ENCODE measurements at regions not wholly inside any gene's neighbourhood (a gene's known extent, or its start where the extent isn't known, plus 50 kb on each side); places are given as distances from the start of the nearest gene placed in this dataset.

DNA sequence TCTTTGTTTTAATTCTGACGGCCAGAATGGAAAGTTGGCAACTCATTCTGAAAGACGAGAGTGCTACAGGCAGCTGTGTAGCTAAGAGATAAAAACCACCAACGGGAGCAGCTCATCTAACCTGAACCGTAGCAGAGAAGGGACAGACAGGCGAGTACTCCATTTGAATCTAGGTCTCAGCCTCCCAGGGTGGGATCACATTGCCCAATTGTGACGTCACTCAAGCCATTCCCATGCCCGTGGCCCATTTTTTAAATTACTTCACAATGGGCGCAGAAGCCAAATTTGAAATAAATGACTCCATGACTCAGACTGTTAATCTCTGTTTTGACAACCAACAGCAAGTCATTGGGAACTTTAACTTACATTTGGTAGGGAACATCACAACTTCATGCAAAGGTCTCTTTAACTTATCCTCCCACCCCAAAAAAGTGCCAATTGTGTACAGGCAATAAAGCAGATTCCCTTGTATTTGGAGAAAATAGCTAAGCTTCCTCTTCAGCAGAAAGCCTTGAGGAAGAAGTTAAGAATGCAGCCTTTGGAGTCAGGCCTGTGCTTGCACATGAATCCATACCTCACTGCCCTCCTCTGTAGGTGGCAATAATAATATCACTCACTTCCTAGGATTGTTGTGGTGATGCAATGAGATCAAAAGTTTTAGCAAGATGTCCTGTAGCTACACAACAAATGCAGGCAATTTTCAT lies 93.2 kb upstream of the KIF5B start:
- no peak for DNase-seq (ENCODE audit: low read depth)
- no peak overlapping the region for H3K4me3 ChIP-seq (ENCODE audit: low read depth, low read length)
- TF ChIP-seq, protein P1, sequence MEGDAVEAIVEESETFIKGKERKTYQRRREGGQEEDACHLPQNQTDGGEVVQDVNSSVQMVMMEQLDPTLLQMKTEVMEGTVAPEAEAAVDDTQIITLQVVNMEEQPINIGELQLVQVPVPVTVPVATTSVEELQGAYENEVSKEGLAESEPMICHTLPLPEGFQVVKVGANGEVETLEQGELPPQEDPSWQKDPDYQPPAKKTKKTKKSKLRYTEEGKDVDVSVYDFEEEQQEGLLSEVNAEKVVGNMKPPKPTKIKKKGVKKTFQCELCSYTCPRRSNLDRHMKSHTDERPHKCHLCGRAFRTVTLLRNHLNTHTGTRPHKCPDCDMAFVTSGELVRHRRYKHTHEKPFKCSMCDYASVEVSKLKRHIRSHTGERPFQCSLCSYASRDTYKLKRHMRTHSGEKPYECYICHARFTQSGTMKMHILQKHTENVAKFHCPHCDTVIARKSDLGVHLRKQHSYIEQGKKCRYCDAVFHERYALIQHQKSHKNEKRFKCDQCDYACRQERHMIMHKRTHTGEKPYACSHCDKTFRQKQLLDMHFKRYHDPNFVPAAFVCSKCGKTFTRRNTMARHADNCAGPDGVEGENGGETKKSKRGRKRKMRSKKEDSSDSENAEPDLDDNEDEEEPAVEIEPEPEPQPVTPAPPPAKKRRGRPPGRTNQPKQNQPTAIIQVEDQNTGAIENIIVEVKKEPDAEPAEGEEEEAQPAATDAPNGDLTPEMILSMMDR (IDR thresholded peaks at IDR 0.05; ENCODE audit: low read depth, low read length), result no peak
- TF ChIP-seq, protein P2, sequence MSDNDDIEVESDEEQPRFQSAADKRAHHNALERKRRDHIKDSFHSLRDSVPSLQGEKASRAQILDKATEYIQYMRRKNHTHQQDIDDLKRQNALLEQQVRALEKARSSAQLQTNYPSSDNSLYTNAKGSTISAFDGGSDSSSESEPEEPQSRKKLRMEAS (IDR thresholded peaks at IDR 0.05; ENCODE audit: low read depth, low read length), result no peak
- TF ChIP-seq POLR2A (IDR thresholded peaks at IDR 0.05; ENCODE audit: extremely low read depth, insufficient read length), result no peak
- no peak for TF ChIP-seq MYC (IDR thresholded peaks at IDR 0.05; ENCODE audit: low read depth, low read length)

DNA sequence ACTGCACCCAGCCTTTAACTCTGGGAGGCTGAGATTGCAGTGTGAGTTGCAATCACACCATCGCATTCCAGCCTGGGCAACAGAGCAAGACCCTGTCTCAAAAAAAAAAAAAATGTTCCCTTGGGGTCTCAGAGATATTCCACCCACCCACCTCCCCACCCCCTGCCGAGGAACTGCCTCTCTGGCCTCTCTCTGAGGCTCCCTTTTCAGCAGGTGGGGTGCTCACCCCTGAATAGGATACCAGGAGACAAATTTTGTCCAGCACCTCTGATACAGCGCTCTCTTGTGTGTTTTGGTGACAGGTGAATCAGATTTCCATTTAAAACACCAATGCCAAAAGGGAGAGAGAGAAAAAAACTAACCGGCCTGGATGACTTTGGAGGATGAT lies 92.6 kb upstream of the KIF5B start:
- no peak overlapping the region for H3K4me3 ChIP-seq (ENCODE audit: low read depth, low read length)
- TF ChIP-seq MYC (IDR thresholded peaks at IDR 0.05; ENCODE audit: low read depth, low read length) (no peak), POLR2A (IDR thresholded peaks at IDR 0.05; ENCODE audit: extremely low read depth, insufficient read length) (no peak)
- TF ChIP-seq, protein P2 (IDR thresholded peaks at IDR 0.05; ENCODE audit: low read depth, low read length), result no peak
- TF ChIP-seq, protein P1 (IDR thresholded peaks at IDR 0.05; ENCODE audit: low read depth, low read length), result no peak
- DNase-seq (ENCODE audit: low read depth), result no peak

DNA sequence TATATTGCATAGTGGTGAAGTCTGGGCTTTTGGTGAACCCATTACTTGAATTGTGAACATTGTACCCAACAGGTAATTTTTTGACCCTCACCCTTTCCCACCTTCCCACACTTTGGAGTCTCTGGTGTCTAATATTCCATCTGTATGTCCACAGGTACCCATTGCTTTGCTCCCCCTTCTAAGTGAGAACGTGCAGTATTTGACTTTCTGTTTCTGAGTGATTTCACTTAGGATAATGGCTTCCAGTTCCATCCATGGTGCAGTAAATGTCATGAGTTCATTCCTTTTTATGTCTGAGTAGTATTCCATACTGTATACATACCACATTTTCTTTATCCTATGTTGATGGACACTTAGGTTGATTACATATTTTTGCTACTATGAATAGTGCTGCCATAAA lies 91.5 kb upstream of the KIF5B start:
- TF ChIP-seq MYC (IDR thresholded peaks at IDR 0.05; ENCODE audit: low read depth, low read length) (no peak), POLR2A (IDR thresholded peaks at IDR 0.05; ENCODE audit: extremely low read depth, insufficient read length) (no peak)
- TF ChIP-seq, protein P1 (IDR thresholded peaks at IDR 0.05; ENCODE audit: low read depth, low read length), result no peak
- TF ChIP-seq, protein P2 (IDR thresholded peaks at IDR 0.05; ENCODE audit: low read depth, low read length), result no peak
- no peak for DNase-seq (ENCODE audit: low read depth)
- no peak overlapping the region for H3K4me3 ChIP-seq (ENCODE audit: low read depth, low read length)

DNA sequence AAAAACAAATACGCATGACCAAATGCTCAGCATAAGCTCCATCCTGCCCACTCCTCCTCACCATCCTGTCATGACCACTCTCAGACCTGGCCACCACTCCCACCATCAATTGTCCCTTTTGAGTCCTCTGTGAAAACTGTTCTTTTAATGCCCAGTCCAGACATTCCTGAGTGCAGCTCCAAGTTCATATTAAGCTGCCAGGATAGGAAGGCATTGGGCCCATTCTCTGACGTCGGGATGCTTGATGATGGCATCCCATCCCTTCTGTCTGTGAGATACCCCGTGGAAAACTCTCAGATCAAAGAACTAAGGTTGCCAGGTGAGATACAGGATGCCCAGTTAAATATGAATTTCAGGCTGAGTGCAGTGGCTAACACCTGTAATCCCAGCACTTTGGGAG lies 89.9 kb upstream of the KIF5B start:
- no peak for TF ChIP-seq POLR2A (IDR thresholded peaks at IDR 0.05; ENCODE audit: extremely low read depth, insufficient read length)
- TF ChIP-seq, protein P2 (IDR thresholded peaks at IDR 0.05; ENCODE audit: low read depth, low read length), result no peak
- TF ChIP-seq, protein P1 (IDR thresholded peaks at IDR 0.05; ENCODE audit: low read depth, low read length), result no peak
- no peak for TF ChIP-seq MYC (IDR thresholded peaks at IDR 0.05; ENCODE audit: low read depth, low read length)
- no peak for DNase-seq (ENCODE audit: low read depth)
- H3K4me3 ChIP-seq (ENCODE audit: low read depth, low read length), result no peak overlapping the region

DNA sequence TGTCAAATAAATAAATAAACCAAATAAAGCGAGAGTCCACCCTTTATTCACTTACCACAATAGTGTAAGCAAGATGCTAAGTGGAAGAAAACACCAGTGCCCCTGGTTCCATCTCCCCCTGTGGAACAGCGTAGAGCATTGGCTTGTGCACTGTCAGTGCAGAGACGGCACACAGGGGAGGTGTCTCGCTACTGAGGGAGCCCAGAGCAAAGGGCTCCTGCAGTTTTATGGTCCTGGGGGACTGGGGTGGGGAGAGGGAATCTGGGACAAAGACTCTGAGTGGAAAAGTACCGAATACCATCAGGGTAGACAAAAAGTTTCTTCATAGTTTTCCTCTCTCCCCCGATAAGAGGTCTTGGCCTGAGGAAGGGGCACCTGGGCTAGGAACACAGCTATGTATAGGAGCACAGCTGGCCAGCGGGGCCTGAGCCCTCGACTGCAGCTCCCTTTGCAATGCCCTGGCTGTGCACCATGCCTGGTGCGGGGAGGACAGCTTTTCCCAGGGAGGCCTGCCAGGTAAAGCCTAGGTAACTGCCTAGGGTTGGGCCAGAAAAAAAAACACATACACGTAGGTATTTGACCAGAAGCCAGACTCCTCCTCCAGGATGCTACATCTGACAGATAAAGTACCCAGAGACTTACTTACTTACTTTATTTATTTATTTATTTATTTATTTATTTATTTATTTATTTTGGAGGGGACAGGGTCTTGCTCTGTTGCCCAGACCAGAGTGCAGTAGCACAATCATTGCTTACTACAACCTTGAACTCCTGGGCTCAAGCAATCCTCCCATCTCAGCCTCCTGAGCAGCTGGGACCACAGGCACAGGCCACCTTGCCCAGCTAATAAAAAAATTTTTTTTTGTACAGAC lies 88.8 kb upstream of the KIF5B start:
- DNase-seq (ENCODE audit: low read depth), result no peak
- H3K4me3 ChIP-seq (ENCODE audit: low read depth, low read length), result no peak overlapping the region
- TF ChIP-seq, protein P1 (IDR thresholded peaks at IDR 0.05; ENCODE audit: low read depth, low read length), result no peak
- TF ChIP-seq, protein P2 (IDR thresholded peaks at IDR 0.05; ENCODE audit: low read depth, low read length), result no peak
- TF ChIP-seq POLR2A (IDR thresholded peaks at IDR 0.05; ENCODE audit: extremely low read depth, insufficient read length), result no peak
- no peak for TF ChIP-seq MYC (IDR thresholded peaks at IDR 0.05; ENCODE audit: low read depth, low read length)

Measured in NB4 (cell line).